Lower lobe of right lung (tissue), 2 donors: ENCODE measurements at regions not wholly inside any gene's neighbourhood (a gene's known extent, or its start where the extent isn't known, plus 50 kb on each side); places are given as distances from the start of the nearest gene placed in this dataset.

ENCODE experiments used
- ATAC-seq, 2 donors: fragments of 200-7000 bp; cut with Tn5 transposase; one replicate each; pipeline ENCODE4 v1.9.1; 2020 to 2022; ENCODE audit warnings: mild to moderate bottlenecking in 2 of 2, moderate library complexity in 2 of 2
- DNase-seq: peaks from one replicate; pipeline ENCODE4 v3.0.0-alpha.2; 2020
- H3K27ac ChIP-seq: fragments of 200-600 bp; one replicate; pipeline ENCODE4 v1.8.0; 2022
- H3K27me3 ChIP-seq: fragments of 200-600 bp; one replicate; pipeline ENCODE4 v1.8.0; 2022; ENCODE audit warnings: low read depth
- H3K36me3 ChIP-seq: fragments of 200-600 bp; one replicate; pipeline ENCODE4 v1.8.0; 2022; ENCODE audit warnings: mild to moderate bottlenecking
- H3K4me1 ChIP-seq: fragments of 200-600 bp; one replicate; pipeline ENCODE4 v1.8.0; 2022
- H3K4me3 ChIP-seq: fragments of 200-600 bp; one replicate; pipeline ENCODE4 v1.8.0; 2022; ENCODE audit warnings: mild to moderate bottlenecking
- H3K9me3 ChIP-seq: fragments of 200-600 bp; one replicate; pipeline ENCODE4 v1.8.0; 2022
- CTCF ChIP-seq: fragments of 200-600 bp; IDR thresholded peaks from one replicate; pipeline ENCODE4 v1.8.0; 2022; ENCODE audit warnings: antibody characterized with exemption, mild to moderate bottlenecking
- intact Hi-C: fragments of 100-400 bp; cut with DNase I; formaldehyde crosslinking; loops from one replicate; pipeline ENCODE4 v1.11.0; 2022
- donor health status: DM: no; HTN: yes; CAD: no; lungs with severe emphysema.

DNA sequence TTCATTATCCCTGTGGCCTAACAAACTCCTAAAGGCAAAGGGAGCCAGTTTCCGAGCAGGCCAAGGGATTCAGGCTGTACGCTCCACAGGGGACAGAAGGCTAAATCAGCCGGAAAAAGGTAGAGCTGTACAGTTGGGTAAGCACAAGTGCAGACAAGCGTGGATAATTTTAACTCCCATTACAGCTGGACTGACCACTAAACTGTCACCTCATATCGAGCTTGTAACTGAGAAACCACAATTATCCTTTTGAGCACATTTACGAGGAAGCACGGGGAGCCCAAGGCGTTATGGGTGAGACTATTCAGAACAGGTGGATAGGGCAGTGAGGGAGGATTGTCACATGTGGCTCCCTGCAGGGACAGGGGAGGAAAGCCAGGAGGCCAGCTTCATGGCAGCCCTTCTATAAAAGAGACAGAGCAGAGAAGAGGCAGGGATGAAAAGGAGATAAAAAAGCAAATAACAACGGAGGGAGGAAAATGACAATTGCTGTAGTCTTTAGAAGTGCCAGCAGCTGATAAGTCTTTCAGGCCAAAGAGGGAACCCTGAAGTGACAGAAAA is 288.0 kb downstream of the FGFR2 start:
- H3K9me3 ChIP-seq, result peaks cover 3% of the 10 kb centered on the region
- intact Hi-C loops, result no loop called here
- ATAC-seq (no peak), DNase-seq (no peak)
- H3K4me3 ChIP-seq, result no peak overlapping the region
- H3K27ac ChIP-seq, result no peak overlapping the region
- H3K4me1 ChIP-seq, result no peaks in the 10 kb centered on the region
- H3K27me3 ChIP-seq, result no peaks in the 10 kb centered on the region
- H3K36me3 ChIP-seq, result no peaks in the 10 kb centered on the region
- no peak for TF ChIP-seq CTCF

GRCh38 chr10:121311812-121312443 is 286.3 kb downstream of the FGFR2 start:
- no peaks in the 10 kb centered on the region for H3K4me1 ChIP-seq
- no peak for ATAC-seq
- no peaks in the 10 kb centered on the region for H3K36me3 ChIP-seq
- no peaks in the 10 kb centered on the region for H3K27me3 ChIP-seq
- peaks cover 3% of the 10 kb centered on the region for H3K9me3 ChIP-seq
- no peak for DNase-seq
- intact Hi-C loops, result no loop called here
- H3K27ac ChIP-seq, result no peak overlapping the region
- no peak for TF ChIP-seq CTCF
- no peak overlapping the region for H3K4me3 ChIP-seq

GRCh38 chr10:121312587-121312986 is 285.7 kb downstream of the FGFR2 start:
- intact Hi-C loops, result no loop called here
- no peak for DNase-seq
- H3K4me3 ChIP-seq, result no peak overlapping the region
- H3K9me3 ChIP-seq, result peaks cover 3% of the 10 kb centered on the region
- no peaks in the 10 kb centered on the region for H3K4me1 ChIP-seq
- no peak for TF ChIP-seq CTCF
- ATAC-seq, result no peak
- no peaks in the 10 kb centered on the region for H3K36me3 ChIP-seq
- no peaks in the 10 kb centered on the region for H3K27me3 ChIP-seq
- H3K27ac ChIP-seq, result no peak overlapping the region

DNA sequence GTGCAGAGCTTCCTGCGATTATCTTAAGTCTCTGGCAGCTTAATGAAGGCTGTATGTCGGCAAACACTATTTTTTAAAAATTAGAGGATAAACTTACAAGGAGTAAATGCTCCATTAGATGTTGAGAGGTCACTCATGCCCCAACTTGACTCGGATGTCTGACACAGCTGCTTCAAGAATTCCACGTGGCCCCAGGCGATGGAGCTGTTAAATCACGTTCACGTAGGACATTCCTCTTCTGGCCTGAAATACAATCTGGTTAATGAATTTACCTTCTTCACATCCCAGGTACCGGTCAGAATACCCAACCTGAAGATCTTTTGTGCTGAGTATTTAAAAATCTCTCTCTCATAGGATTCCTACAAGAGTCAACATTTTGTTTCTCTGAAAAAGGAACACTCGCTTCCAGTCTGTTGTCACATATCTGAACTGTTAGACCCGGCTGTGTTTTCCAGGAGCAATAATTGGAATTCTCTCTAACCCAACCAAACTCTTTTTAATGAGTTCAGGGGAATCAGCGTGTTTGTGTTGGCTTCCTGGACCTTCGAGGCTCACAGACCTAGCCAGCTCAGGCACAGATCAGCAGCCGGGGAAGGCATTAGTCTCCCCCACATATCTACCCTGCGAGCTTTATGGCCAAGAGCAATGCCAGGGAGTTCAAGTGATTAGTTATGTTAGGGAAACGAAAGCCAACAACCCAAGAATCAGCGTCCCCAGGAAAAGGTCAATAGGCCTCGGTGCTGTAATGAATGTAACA is 284.9 kb downstream of the FGFR2 start:
- Histone ChIP-seq H3K4me3 (no peak overlapping the region), H3K4me1 (no peaks in the 10 kb centered on the region), H3K36me3 (no peaks in the 10 kb centered on the region), H3K27ac (no peak overlapping the region), H3K27me3 (no peaks in the 10 kb centered on the region), H3K9me3 (peaks cover 2% of the 10 kb centered on the region)
- no peak for TF ChIP-seq CTCF
- DNase-seq, result no peak
- ATAC-seq, result no peak
- intact Hi-C loops, result no loop called here

DNA sequence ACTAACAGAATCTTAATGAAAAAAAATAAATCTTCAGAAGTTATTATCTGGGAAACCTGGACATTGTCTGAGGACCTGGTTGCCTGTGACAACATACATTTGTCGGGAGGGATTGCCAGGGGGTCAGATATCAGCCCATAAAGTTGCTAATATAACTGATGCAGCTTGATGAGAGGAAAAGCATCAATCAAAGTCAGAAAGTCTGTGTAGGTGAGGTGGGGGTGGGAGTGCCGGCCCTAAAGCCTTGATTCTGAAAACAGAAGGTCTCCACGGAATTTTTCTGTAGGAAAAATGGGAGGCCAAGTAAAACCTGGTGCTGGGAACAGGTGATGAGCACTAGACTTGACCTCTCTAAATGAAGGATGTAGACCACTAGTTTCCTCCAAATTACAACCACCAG is 281.8 kb downstream of the FGFR2 start:
- intact Hi-C loops, result no loop called here
- DNase-seq (no peak), ATAC-seq (no peak)
- no peaks in the 10 kb centered on the region for H3K4me1 ChIP-seq
- H3K9me3 ChIP-seq, result peaks cover 5% of the 10 kb centered on the region
- H3K36me3 ChIP-seq, result no peaks in the 10 kb centered on the region
- TF ChIP-seq CTCF, result no peak
- no peaks in the 10 kb centered on the region for H3K27me3 ChIP-seq
- H3K27ac ChIP-seq, result no peak overlapping the region
- no peak overlapping the region for H3K4me3 ChIP-seq
